Osteocyte (in vitro differentiated cells): ENCODE measurements at regions not wholly inside any gene's neighbourhood (a gene's known extent, or its start where the extent isn't known, plus 50 kb on each side); places are given as distances from the start of the nearest gene placed in this dataset.

Source experiments
- DNase-seq: peaks from one replicate; pipeline ENCODE4 v3.0.0; 2021; ENCODE audit warnings: mixed read lengths; ENCODE audit not compliant: unreplicated experiment; ENCODE audit errors: extremely low spot score
- H3K27ac Mint-ChIP-seq: one replicate; pipeline ENCODE4 v1.8.0; 2021; ENCODE audit warnings: mild to moderate bottlenecking, mixed read lengths; ENCODE audit not compliant: unreplicated experiment
- H3K27me3 Mint-ChIP-seq: one replicate; pipeline ENCODE4 v1.8.0; 2021; ENCODE audit warnings: mixed read lengths; ENCODE audit not compliant: unreplicated experiment
- H3K36me3 Mint-ChIP-seq: one replicate; pipeline ENCODE4 v1.8.0; 2021; ENCODE audit warnings: mixed read lengths; ENCODE audit not compliant: unreplicated experiment
- H3K4me1 Mint-ChIP-seq: one replicate; pipeline ENCODE4 v1.8.0; 2021; ENCODE audit warnings: mixed read lengths; ENCODE audit not compliant: unreplicated experiment
- H3K4me3 Mint-ChIP-seq: one replicate; pipeline ENCODE4 v1.8.0; 2021; ENCODE audit warnings: mild to moderate bottlenecking, moderate library complexity, mixed read lengths; ENCODE audit not compliant: unreplicated experiment
- H3K9me3 Mint-ChIP-seq: one replicate; pipeline ENCODE4 v1.8.0; 2021; ENCODE audit warnings: mixed read lengths; ENCODE audit not compliant: unreplicated experiment
- CTCF ChIP-seq: fragments of 200-600 bp; sonication (generic); IDR thresholded peaks from 2 replicates; pipeline ENCODE4 v1.5.0; 2021; ENCODE audit warnings: antibody characterized with exemption, mild to moderate bottlenecking, moderate library complexity

- Mint-ChIP-seq H3K27ac (no peak overlapping the region), H3K4me1 (no peaks in the 10 kb centered on the region), H3K4me3 (no peak overlapping the region), H3K27me3 (no peaks in the 10 kb centered on the region), H3K36me3 (no peaks in the 10 kb centered on the region), H3K9me3 (peaks cover 3% of the 10 kb centered on the region)
- no peak for TF ChIP-seq CTCF
- DNase-seq = no peak
Measured at GRCh38 chr2:103254611-103255010, 492.8 kb downstream of the TMEM182 start.

- Mint-ChIP-seq H3K27ac (no peak overlapping the region), H3K27me3 (no peaks in the 10 kb centered on the region), H3K9me3 (peaks cover 16% of the 10 kb centered on the region), H3K4me3 (no peak overlapping the region), H3K4me1 (no peaks in the 10 kb centered on the region), H3K36me3 (no peaks in the 10 kb centered on the region)
- no peak for TF ChIP-seq CTCF
- DNase-seq = no peak
Measured at GRCh38 chr2:103264058-103264768, 502.4 kb downstream of the TMEM182 start.

GRCh38 chr2:103265521-103265920, 503.7 kb downstream of the TMEM182 start:
- H3K27ac Mint-ChIP-seq = no peak overlapping the region
- no peak for DNase-seq
- no peak for TF ChIP-seq CTCF
- no peaks in the 10 kb centered on the region for H3K27me3 Mint-ChIP-seq
- peaks cover 26% of the 10 kb centered on the region for H3K9me3 Mint-ChIP-seq
- no peaks in the 10 kb centered on the region for H3K36me3 Mint-ChIP-seq
- no peak overlapping the region for H3K4me3 Mint-ChIP-seq
- no peaks in the 10 kb centered on the region for H3K4me1 Mint-ChIP-seq

GRCh38 chr2:103268841-103269498, 507.1 kb downstream of the TMEM182 start:
- Mint-ChIP-seq H3K36me3 (no peaks in the 10 kb centered on the region), H3K4me1 (no peaks in the 10 kb centered on the region), H3K9me3 (peaks cover 42% of the 10 kb centered on the region), H3K27ac (no peak overlapping the region), H3K27me3 (no peaks in the 10 kb centered on the region), H3K4me3 (no peak overlapping the region)
- no peak for TF ChIP-seq CTCF
- DNase-seq = no peak

- Mint-ChIP-seq H3K27me3 (no peaks in the 10 kb centered on the region), H3K27ac (no peak overlapping the region), H3K4me3 (no peak overlapping the region), H3K9me3 (peaks cover 13% of the 10 kb centered on the region), H3K4me1 (no peaks in the 10 kb centered on the region), H3K36me3 (no peaks in the 10 kb centered on the region)
- TF ChIP-seq CTCF = no peak
- DNase-seq = no peak
Measured at GRCh38 chr2:103276869-103277268, 515.0 kb downstream of the TMEM182 start.
